Liver (tissue), 3 donors: ENCODE measurements at regions not wholly inside any gene's neighbourhood (a gene's known extent, or its start where the extent isn't known, plus 50 kb on each side); places are given as distances from the start of the nearest gene placed in this dataset.

Experiments
- CTCF ChIP-seq: fragments of 150-350 bp; IDR thresholded peaks from 2 replicates; pipeline ENCODE4 v1.5.1; 2017; ENCODE audit warnings: improper control_type of control experiment, low read depth, low read length; ENCODE audit not compliant: missing input control
- EGR1 ChIP-seq, 2 donors: IDR thresholded peaks; 2 replicates each; pipeline ENCODE4 v1.6.1; 2016 to 2018; ENCODE audit warnings: antibody characterized with exemption in 2 of 2, low read depth in 2 of 2
- HNF4G ChIP-seq: IDR thresholded peaks from 2 replicates; pipeline ENCODE4 v1.6.1; 2016; ENCODE audit warnings: antibody characterized with exemption
- JUND ChIP-seq, 2 donors: IDR thresholded peaks; 2 replicates each; pipeline ENCODE4 v1.6.1; 2016; ENCODE audit warnings: antibody characterized with exemption in 2 of 2
- MAX ChIP-seq: IDR thresholded peaks from 2 replicates; pipeline ENCODE4 v1.6.1; 2016; ENCODE audit warnings: antibody characterized with exemption
- RAD21 ChIP-seq, 2 donors: IDR thresholded peaks; 2 replicates each; pipeline ENCODE4 v1.6.1; 2016; ENCODE audit warnings: antibody characterized with exemption in 2 of 2, mild to moderate bottlenecking in 2 of 2
- REST ChIP-seq: IDR thresholded peaks from 2 replicates; pipeline ENCODE4 v1.6.1; 2016; ENCODE audit warnings: antibody characterized with exemption, mild to moderate bottlenecking
- YY1 ChIP-seq: IDR thresholded peaks from 2 replicates; pipeline ENCODE4 v1.6.1; 2016; ENCODE audit warnings: antibody characterized with exemption, mild to moderate bottlenecking
- donor health status: healthy.
- donor health status: healthy.

- TF ChIP-seq RAD21 (IDR thresholded peaks at IDR 0.05) (no peak), MAX (no peak), CTCF (no peak), EGR1 (IDR thresholded peaks at IDR 0.05; ENCODE audit: low read depth in 2 of 2) (no peak), JUND (IDR thresholded peaks at IDR 0.05) (no peak), REST (no peak), HNF4G (no peak), YY1 (no peak)
These were observed 62.7 kb upstream of the RUNX3 start for GRCh38 chr1:24992761-24993211.
